C1 segment of cervical spinal cord (tissue), 14 donors: ENCODE measurements at regions not wholly inside any gene's neighbourhood (a gene's known extent, or its start where the extent isn't known, plus 50 kb on each side); places are given as distances from the start of the nearest gene placed in this dataset.

Source experiments
- DNase-seq, 14 donors: peaks; one replicate each; lab custom pipeline; 2025; lab: John Stamatoyannopoulos, UW

- DNase-seq, result no peak
These were observed 83.2 kb upstream of the DNAH14 start for GRCh38 chr1:224846119-224846907.

GRCh38 chr1:224850446-224850845 is 79.0 kb upstream of the DNAH14 start:
- DNase-seq, result no peak

GRCh38 chr1:224851210-224851847 is 78.1 kb upstream of the DNAH14 start:
- peak in 10 of 14 donors; percentile 3 to 37 (median 19) for DNase-seq

- no peak for DNase-seq
These were observed 77.6 kb upstream of the DNAH14 start for GRCh38 chr1:224851848-224852261.

- no peak for DNase-seq
These were observed 76.4 kb upstream of the DNAH14 start for GRCh38 chr1:224852901-224853568.

- DNase-seq, result no peak
These were observed 72.5 kb upstream of the DNAH14 start for GRCh38 chr1:224856973-224857372.

- no peak for DNase-seq
These were observed 69.8 kb upstream of the DNAH14 start for GRCh38 chr1:224859651-224860050.

GRCh38 chr1:224860488-224861338 is 68.8 kb upstream of the DNAH14 start:
- DNase-seq, result no peak

- no peak for DNase-seq
These were observed 68.1 kb upstream of the DNAH14 start for GRCh38 chr1:224861339-224861716.

- no peak for DNase-seq
These were observed 66.0 kb upstream of the DNAH14 start for GRCh38 chr1:224863486-224863885.

- no peak for DNase-seq
These were observed 65.5 kb upstream of the DNAH14 start for GRCh38 chr1:224864006-224864405.

- no peak for DNase-seq
These were observed 64.0 kb upstream of the DNAH14 start for GRCh38 chr1:224865510-224865909.

- no peak for DNase-seq
These were observed 62.5 kb upstream of the DNAH14 start for GRCh38 chr1:224866940-224867339.

- no peak for DNase-seq
These were observed 61.8 kb upstream of the DNAH14 start for GRCh38 chr1:224867715-224868114.

- no peak for DNase-seq
These were observed 56.5 kb upstream of the DNAH14 start for GRCh38 chr1:224872832-224873433.

- no peak for DNase-seq
These were observed 55.8 kb upstream of the DNAH14 start for GRCh38 chr1:224873434-224874369.

GRCh38 chr1:224874775-224875174 is 54.7 kb upstream of the DNAH14 start:
- DNase-seq, result no peak

- peak in 4 of 14 donors; percentile 2 to 5 (median 3) for DNase-seq
These were observed 50.2 kb upstream of the DNAH14 start for GRCh38 chr1:224879162-224879803.
